ENCODE measurements at regions not wholly inside any gene's neighbourhood (a gene's known extent, or its start where the extent isn't known, plus 50 kb on each side); places are given as distances from the start of the nearest gene placed in this dataset.
"Not testable (repeated sequence)": the region's sequence is repeated elsewhere in the genome, so short reads cannot be mapped to it uniquely, and the experiment has no call there.

GRCh38 chr2:103387888-103388287 is 626.1 kb downstream of the TMEM182 start:
- DNase-seq = no peak

GRCh38 chr2:103396152-103396551 is 634.3 kb downstream of the TMEM182 start:
- no peak for DNase-seq

GRCh38 chr2:103401621-103402020 is 639.8 kb downstream of the TMEM182 start:
- peak; percentile 2 for DNase-seq

- no peak for DNase-seq
Measured at GRCh38 chr2:103402336-103402735, 640.5 kb downstream of the TMEM182 start.

GRCh38 chr2:103402944-103403343 is 641.1 kb downstream of the TMEM182 start:
- no peak for DNase-seq

GRCh38 chr2:103403388-103403787 is 641.6 kb downstream of the TMEM182 start:
- not testable (repeated sequence) for DNase-seq

- no peak for DNase-seq
Measured at GRCh38 chr2:103410221-103410620, 648.4 kb downstream of the TMEM182 start.

GRCh38 chr2:103419506-103419905 is 657.7 kb downstream of the TMEM182 start:
- no peak for DNase-seq

- DNase-seq = no peak
Measured at GRCh38 chr2:103423100-103423499, 661.3 kb downstream of the TMEM182 start.

GRCh38 chr2:103427567-103427966 is 665.7 kb downstream of the TMEM182 start:
- DNase-seq = no peak

GRCh38 chr2:103430191-103430590 is 668.4 kb downstream of the TMEM182 start:
- no peak for DNase-seq

- DNase-seq = no peak
Measured at GRCh38 chr2:103435010-103435409, 673.2 kb downstream of the TMEM182 start.

- no peak for DNase-seq
Measured at GRCh38 chr2:103437161-103437560, 675.3 kb downstream of the TMEM182 start.

GRCh38 chr2:103445347-103445746 is 683.5 kb downstream of the TMEM182 start:
- no peak for DNase-seq

GRCh38 chr2:103448495-103448894 is 686.7 kb downstream of the TMEM182 start:
- DNase-seq = no peak

- no peak for DNase-seq
Measured at GRCh38 chr2:103451283-103451682, 689.5 kb downstream of the TMEM182 start.

- no peak for DNase-seq
Measured at GRCh38 chr2:103459283-103459682, 697.5 kb downstream of the TMEM182 start.

- DNase-seq = no peak
Measured at GRCh38 chr2:103462101-103462500, 700.3 kb downstream of the TMEM182 start.

- peak; percentile 2 for DNase-seq
Measured at GRCh38 chr2:103462712-103463111, 700.9 kb downstream of the TMEM182 start.

GRCh38 chr2:103464831-103465230 is 703.0 kb downstream of the TMEM182 start:
- DNase-seq = no peak

GRCh38 chr2:103469800-103470199 is 708.0 kb downstream of the TMEM182 start:
- no peak for DNase-seq

GRCh38 chr2:103484906-103485305 is 723.1 kb downstream of the TMEM182 start:
- DNase-seq = no peak

- no peak for DNase-seq
Measured at GRCh38 chr2:103496850-103497249, 735.0 kb downstream of the TMEM182 start.

- no peak for DNase-seq
Measured at GRCh38 chr2:103506812-103507211, 745.0 kb downstream of the TMEM182 start.

GRCh38 chr2:103512442-103512841 is 750.6 kb downstream of the TMEM182 start:
- no peak for DNase-seq

- DNase-seq = no peak
Measured at GRCh38 chr2:103520547-103520946, 758.7 kb downstream of the TMEM182 start.
